ENCODE measurements at regions not wholly inside any gene's neighbourhood (a gene's known extent, or its start where the extent isn't known, plus 50 kb on each side); places are given as distances from the start of the nearest gene placed in this dataset.

DNA sequence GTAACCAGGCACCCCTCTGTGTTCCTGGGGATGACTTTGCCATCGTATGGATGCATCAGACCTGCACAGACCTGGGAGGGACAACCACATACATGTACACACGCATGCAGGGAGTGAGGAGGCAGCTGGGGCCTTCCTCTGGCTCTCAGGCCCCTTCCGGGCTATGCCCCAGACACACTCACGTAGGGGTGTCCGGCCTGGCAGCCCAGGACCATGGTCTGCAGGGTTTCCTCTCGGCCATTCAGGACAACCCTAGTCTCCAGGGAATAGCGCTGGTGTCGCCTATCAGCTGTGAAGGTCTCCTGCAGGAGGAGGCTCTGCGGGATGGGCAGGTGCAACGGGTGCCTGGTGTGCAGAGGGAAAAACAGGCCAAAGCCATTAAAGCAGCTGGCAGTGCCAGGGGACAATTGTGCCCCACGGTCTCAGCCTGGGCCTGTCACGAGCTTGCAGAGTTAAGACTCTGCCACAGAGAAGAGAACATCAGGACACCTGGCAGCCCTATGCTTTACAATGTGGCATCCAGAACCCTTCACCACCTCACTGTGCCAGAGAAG lies 101.4 kb downstream of the RMI2 start:
- no peak for TF ChIP-seq TAF1 (IDR thresholded peaks at IDR 0.05; ENCODE audit: borderline replicate concordance, insufficient read depth, low read length)
- no peak for TF ChIP-seq POLR2AphosphoS5 (IDR thresholded peaks at IDR 0.05; ENCODE audit: low read depth, low read length)
- TF ChIP-seq SIN3A (IDR thresholded peaks at IDR 0.05; ENCODE audit: borderline replicate concordance, insufficient read depth, low read length): no peak

Data from PFSK-1 (cell line).